ENCODE measurements at regions not wholly inside any gene's neighbourhood (a gene's known extent, or its start where the extent isn't known, plus 50 kb on each side); places are given as distances from the start of the nearest gene placed in this dataset.
A peak's percentile ranks its signal among the peaks of the same experiment; 100 is the strongest.

DNA sequence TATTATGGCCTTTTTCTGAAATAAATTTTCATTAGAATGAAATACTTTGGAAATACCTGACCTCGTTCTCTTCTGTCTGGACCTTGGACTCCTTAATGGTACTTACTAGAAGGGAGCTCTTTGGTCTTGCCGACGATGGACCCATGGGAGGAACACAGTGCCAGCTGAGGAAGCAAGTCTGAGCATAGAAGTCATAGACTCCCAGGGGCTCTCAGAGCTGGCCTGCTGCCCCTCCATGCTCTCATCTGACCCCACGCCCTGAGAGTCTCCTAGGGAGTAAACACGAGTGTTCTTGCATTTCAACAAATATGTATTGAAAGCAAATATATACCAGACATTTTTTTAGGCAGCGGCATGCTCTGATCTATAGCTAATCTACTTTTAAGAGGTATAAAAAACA is 87.8 kb downstream of the PLEKHG1 start:
- Histone ChIP-seq H3K79me2 (ENCODE audit: insufficient read depth, low read length) (no peaks in the 10 kb centered on the region), H3K27ac (ENCODE audit: low read depth, low read length) (no peak overlapping the region), H3K9me3 (ENCODE audit: insufficient read depth, low read length) (no peaks in the 10 kb centered on the region), H4K20me1 (ENCODE audit: low read depth, low read length) (no peaks in the 10 kb centered on the region), H3K36me3 (ENCODE audit: low read length) (no peaks in the 10 kb centered on the region), H3K4me3 (ENCODE audit: insufficient read depth, low read length, poor library complexity, severe bottlenecking) (no peak overlapping the region), H3K9me2 (replicated peaks; ENCODE audit: insufficient read depth, low read length) (no peaks in the 10 kb centered on the region), H2AFZ (ENCODE audit: low read depth, low read length, severe bottlenecking) (no peak overlapping the region), H3K9ac (ENCODE audit: low read length) (no peak overlapping the region), H3F3A (ENCODE audit: insufficient read depth) (peaks cover 10% of the 10 kb centered on the region; the same call in 1 of the 2 replicates), H3K4me2 (ENCODE audit: low read depth, low read length, poor library complexity, severe bottlenecking) (no peak overlapping the region), H3K27me3 (ENCODE audit: low read length) (no peaks in the 10 kb centered on the region)
- TF ChIP-seq, protein P1, sequence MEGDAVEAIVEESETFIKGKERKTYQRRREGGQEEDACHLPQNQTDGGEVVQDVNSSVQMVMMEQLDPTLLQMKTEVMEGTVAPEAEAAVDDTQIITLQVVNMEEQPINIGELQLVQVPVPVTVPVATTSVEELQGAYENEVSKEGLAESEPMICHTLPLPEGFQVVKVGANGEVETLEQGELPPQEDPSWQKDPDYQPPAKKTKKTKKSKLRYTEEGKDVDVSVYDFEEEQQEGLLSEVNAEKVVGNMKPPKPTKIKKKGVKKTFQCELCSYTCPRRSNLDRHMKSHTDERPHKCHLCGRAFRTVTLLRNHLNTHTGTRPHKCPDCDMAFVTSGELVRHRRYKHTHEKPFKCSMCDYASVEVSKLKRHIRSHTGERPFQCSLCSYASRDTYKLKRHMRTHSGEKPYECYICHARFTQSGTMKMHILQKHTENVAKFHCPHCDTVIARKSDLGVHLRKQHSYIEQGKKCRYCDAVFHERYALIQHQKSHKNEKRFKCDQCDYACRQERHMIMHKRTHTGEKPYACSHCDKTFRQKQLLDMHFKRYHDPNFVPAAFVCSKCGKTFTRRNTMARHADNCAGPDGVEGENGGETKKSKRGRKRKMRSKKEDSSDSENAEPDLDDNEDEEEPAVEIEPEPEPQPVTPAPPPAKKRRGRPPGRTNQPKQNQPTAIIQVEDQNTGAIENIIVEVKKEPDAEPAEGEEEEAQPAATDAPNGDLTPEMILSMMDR (IDR thresholded peaks at IDR 0.05; ENCODE audit: insufficient read depth, low read length, poor library complexity, severe bottlenecking): no peak
- no peak for TF ChIP-seq EZH2phosphoT487 (conservative IDR thresholded peaks at IDR 0.05; ENCODE audit: low read length)

DNA sequence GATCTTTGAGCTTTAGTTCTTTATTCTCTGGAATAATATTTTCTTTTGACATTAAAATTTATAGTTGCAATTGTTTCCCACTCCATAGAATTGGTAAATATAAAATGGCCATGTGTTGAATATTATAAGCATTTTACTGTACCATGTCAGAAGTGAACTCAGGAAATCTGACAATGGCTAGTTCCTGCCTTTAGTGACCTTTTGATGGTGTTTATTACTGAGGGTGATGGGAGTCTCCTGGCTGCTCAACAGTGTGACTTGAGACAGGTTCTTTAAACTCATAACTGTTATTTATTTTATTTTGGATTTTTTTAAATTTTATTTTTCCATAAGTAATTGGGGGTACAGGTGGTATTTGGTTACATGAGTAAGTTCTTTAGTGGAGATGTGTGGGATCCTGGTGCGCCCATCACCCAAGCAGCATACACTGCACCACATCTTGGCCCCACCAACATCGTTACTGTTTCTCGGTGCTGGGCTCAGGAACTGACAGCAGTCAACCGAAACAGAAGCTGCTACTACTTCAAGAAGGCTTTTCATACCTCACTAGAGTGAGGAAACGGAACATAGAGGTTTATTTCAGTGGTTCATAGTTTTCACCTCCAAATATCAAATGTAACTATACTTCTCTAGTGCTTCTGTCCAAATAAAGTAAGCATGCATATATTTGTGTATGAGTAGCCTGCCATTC is 90.4 kb downstream of the PLEKHG1 start:
- H3K27ac ChIP-seq (ENCODE audit: low read depth, low read length): peak overlapping the region; percentile 58
- no peak overlapping the region for H3K9ac ChIP-seq (ENCODE audit: low read length)
- no peaks in the 10 kb centered on the region for H3K79me2 ChIP-seq (ENCODE audit: insufficient read depth, low read length)
- no peak overlapping the region for H3K4me3 ChIP-seq (ENCODE audit: insufficient read depth, low read length, poor library complexity, severe bottlenecking)
- H3K9me2 ChIP-seq (replicated peaks; ENCODE audit: insufficient read depth, low read length): no peaks in the 10 kb centered on the region
- peak overlapping the region; percentile 39 for H3K4me2 ChIP-seq (ENCODE audit: low read depth, low read length, poor library complexity, severe bottlenecking)
- no peaks in the 10 kb centered on the region for H3K9me3 ChIP-seq (ENCODE audit: insufficient read depth, low read length)
- no peaks in the 10 kb centered on the region for H3K36me3 ChIP-seq (ENCODE audit: low read length)
- H2AFZ ChIP-seq (ENCODE audit: low read depth, low read length, severe bottlenecking): no peak overlapping the region
- H4K20me1 ChIP-seq (ENCODE audit: low read depth, low read length): no peaks in the 10 kb centered on the region
- TF ChIP-seq EZH2phosphoT487 (conservative IDR thresholded peaks at IDR 0.05; ENCODE audit: low read length): no peak
- TF ChIP-seq, protein P1 (IDR thresholded peaks at IDR 0.05; ENCODE audit: insufficient read depth, low read length, poor library complexity, severe bottlenecking): no peak
- peaks cover 13% of the 10 kb centered on the region for H3F3A ChIP-seq (ENCODE audit: insufficient read depth)
- H3K27me3 ChIP-seq (ENCODE audit: low read length): no peaks in the 10 kb centered on the region

DNA sequence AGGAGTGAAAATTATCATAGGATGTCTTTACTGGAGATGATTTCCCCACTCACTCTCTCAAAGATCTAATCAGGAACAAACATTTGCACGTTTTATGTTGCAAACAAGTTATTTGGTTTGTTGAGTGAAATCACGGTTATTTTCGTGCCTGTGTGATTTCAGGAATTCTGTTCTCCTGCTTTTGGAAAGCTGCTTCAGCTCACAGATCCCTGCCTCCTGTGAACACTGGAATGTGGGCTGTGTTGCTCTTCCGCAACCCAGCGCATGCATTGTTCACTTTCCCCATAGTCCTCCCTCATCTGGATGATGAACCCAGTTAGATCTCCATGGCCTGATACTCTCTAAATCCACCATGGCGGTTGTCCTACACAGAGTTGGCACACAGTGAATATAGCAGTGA is 91.0 kb downstream of the PLEKHG1 start:
- Histone ChIP-seq H3K36me3 (ENCODE audit: low read length) (no peaks in the 10 kb centered on the region), H2AFZ (ENCODE audit: low read depth, low read length, severe bottlenecking) (no peak overlapping the region), H3F3A (ENCODE audit: insufficient read depth) (peaks cover 16% of the 10 kb centered on the region), H3K9ac (ENCODE audit: low read length) (no peak overlapping the region), H3K9me2 (replicated peaks; ENCODE audit: insufficient read depth, low read length) (no peaks in the 10 kb centered on the region), H4K20me1 (ENCODE audit: low read depth, low read length) (no peaks in the 10 kb centered on the region), H3K4me2 (ENCODE audit: low read depth, low read length, poor library complexity, severe bottlenecking) (peak overlapping the region; percentile 39), H3K27me3 (ENCODE audit: low read length) (no peaks in the 10 kb centered on the region), H3K9me3 (ENCODE audit: insufficient read depth, low read length) (no peaks in the 10 kb centered on the region), H3K4me3 (ENCODE audit: insufficient read depth, low read length, poor library complexity, severe bottlenecking) (no peak overlapping the region), H3K79me2 (ENCODE audit: insufficient read depth, low read length) (no peaks in the 10 kb centered on the region), H3K27ac (ENCODE audit: low read depth, low read length) (peak overlapping the region; percentile 58)
- TF ChIP-seq EZH2phosphoT487 (conservative IDR thresholded peaks at IDR 0.05; ENCODE audit: low read length): no peak
- TF ChIP-seq, protein P1 (IDR thresholded peaks at IDR 0.05; ENCODE audit: insufficient read depth, low read length, poor library complexity, severe bottlenecking): no peak

Measured in SU-DHL-6 (cell line).